SK-N-SH (cell line): ENCODE measurements at regions not wholly inside any gene's neighbourhood (a gene's known extent, or its start where the extent isn't known, plus 50 kb on each side); places are given as distances from the start of the nearest gene placed in this dataset.

Experiments used
- CTCF ChIA-PET: fragments of 300-600, 350-600 bp; formaldehyde crosslinking; extraction: SDS; loops from one replicate; lab custom pipeline; 2021; lab: Yijun Ruan, JAX
- POLR2A ChIA-PET: fragments of 350-600 bp; sonication (Branson Sonifier 250); formaldehyde crosslinking; extraction: SDS; loops from one replicate; lab custom pipeline; 2020; ENCODE audit warnings: antibody characterized with exemption, inconsistent platforms; lab: Yijun Ruan, JAX
- DNase-seq: peaks from one replicate; pipeline ENCODE4 v3.0.0; 2012
- H2AFZ ChIP-seq: fragments of 200-600 bp; sonication (generic); 2 replicates; pipeline ENCODE4 v1.8.1; 2016; ENCODE audit warnings: antibody characterized with exemption, mild to moderate bottlenecking, low read depth
- H3F3A ChIP-seq: fragments of 200-600 bp; sonication (generic); replicated peaks from 2 replicates; pipeline ENCODE3; 2016; ENCODE audit warnings: antibody characterized with exemption, mild to moderate bottlenecking; ENCODE audit not compliant: insufficient read depth
- H3K27ac ChIP-seq, 2 experiments: fragments of 200-500 bp in 1 of 2; fragments of 200-600 bp in 1 of 2; sonication (Bioruptor generic) in 1 of 2; sonication (generic), shearing (Covaris generic) in 1 of 2; 2 replicates each; pipeline versions ENCODE4 v1.5.1 to v1.6.1; 2014 to 2016; ENCODE audit warnings: low read depth in 2 of 2, inconsistent platforms in 1 of 2, low read length in 1 of 2, mild to moderate bottlenecking in 1 of 2, mixed read lengths in 1 of 2
- H3K27me3 ChIP-seq: fragments of 200-600 bp; sonication (generic), shearing (Covaris generic); 2 replicates; pipeline ENCODE4 v1.6.1; 2016; ENCODE audit warnings: mixed run types; ENCODE audit not compliant: insufficient read depth
- H3K36me3 ChIP-seq, 2 experiments: fragments of 200-500 bp in 1 of 2; fragments of 200-600 bp in 1 of 2; sonication (Bioruptor generic) in 1 of 2; sonication (generic) in 1 of 2; replicated peaks in 1 of 2; 2 replicates each; pipeline versions ENCODE3 to v1.5.1; 2014 to 2016; ENCODE audit warnings: low read length in 1 of 2, mild to moderate bottlenecking in 1 of 2; ENCODE audit not compliant: insufficient read depth in 2 of 2, control insufficient read depth in 1 of 2
- H3K4me1 ChIP-seq, 2 experiments: fragments of 200-500 bp in 1 of 2; fragments of 200-600 bp in 1 of 2; sonication (Bioruptor generic) in 1 of 2; sonication (generic), shearing (Covaris generic) in 1 of 2; 2 replicates each; pipeline versions ENCODE4 v1.5.1 to v1.6.1; 2014 to 2016; ENCODE audit warnings: low read depth in 1 of 2, low read length in 1 of 2, mixed run types in 1 of 2; ENCODE audit not compliant: insufficient read depth in 2 of 2, control insufficient read depth in 1 of 2
- H3K4me2 ChIP-seq: fragments of 200-600 bp; sonication (generic), shearing (Covaris generic); 2 replicates; pipeline ENCODE4 v1.6.1; 2017; ENCODE audit warnings: mixed run types
- H3K4me3 ChIP-seq, 2 experiments: fragments of 200-500 bp in 1 of 2; fragments of 200-600 bp in 1 of 2; sonication (Bioruptor generic) in 1 of 2; sonication (generic), shearing (Covaris generic) in 1 of 2; 2 replicates each; pipeline versions ENCODE4 v1.5.1 to v1.8.1; 2014 to 2016; ENCODE audit warnings: low read depth in 2 of 2, inconsistent platforms in 1 of 2, low read length in 1 of 2, mild to moderate bottlenecking in 1 of 2, mixed read lengths in 1 of 2, moderate library complexity in 1 of 2
- H3K79me2 ChIP-seq: fragments of 200-600 bp; sonication (generic); 2 replicates; pipeline ENCODE4 v1.8.1; 2017; ENCODE audit warnings: mild to moderate bottlenecking; ENCODE audit not compliant: insufficient read depth
- H3K9ac ChIP-seq: fragments of 200-600 bp; sonication (generic); 2 replicates; pipeline ENCODE4 v1.6.1; 2017; ENCODE audit warnings: mixed run types
- H3K9me2 ChIP-seq: fragments of 200-600 bp; sonication (generic); 2 replicates; pipeline ENCODE4 v1.6.1; 2017; ENCODE audit warnings: mixed run types
- H3K9me3 ChIP-seq: fragments of 200-600 bp; sonication (generic); 2 replicates; pipeline ENCODE4 v1.6.1; 2017; ENCODE audit warnings: mixed run types, mild to moderate bottlenecking, moderate library complexity
- H4K20me1 ChIP-seq: fragments of 200-600 bp; sonication (generic); 2 replicates; pipeline ENCODE4 v1.6.1; 2017; ENCODE audit warnings: mild to moderate bottlenecking, mixed run types; ENCODE audit not compliant: insufficient read depth
- CHD2 ChIP-seq: fragments of 150-350 bp; IDR thresholded peaks from 2 replicates; pipeline ENCODE4 v1.6.1; 2018; ENCODE audit warnings: low read length; ENCODE audit not compliant: partially characterized antibody
- ELF1 ChIP-seq: IDR thresholded peaks from 2 replicates; pipeline ENCODE4 v1.4.0; 2012
- EP300 ChIP-seq, 2 experiments: IDR thresholded peaks; 2 replicates each; pipeline versions ENCODE4 v1.4.0 to v1.6.1; 2012; ENCODE audit warnings: borderline replicate concordance in 1 of 2, low read depth in 1 of 2, low read length in 1 of 2
- EZH2phosphoT487 ChIP-seq: fragments of 200-600 bp; sonication (generic); IDR thresholded peaks from 2 replicates; pipeline ENCODE4 v1.6.1; 2017; ENCODE audit warnings: low read depth, mixed run types, mild to moderate bottlenecking, antibody characterized with exemption, moderate library complexity, borderline replicate concordance
- FOXJ3 ChIP-seq: sonication (generic); formaldehyde crosslinking; IDR thresholded peaks from 2 replicates; pipeline ENCODE4 v1.5.1; 2020; ENCODE audit warnings: mild to moderate bottlenecking, missing genetic modification reagents
- FOXM1 ChIP-seq: IDR thresholded peaks from 2 replicates; pipeline ENCODE4 v1.4.0; 2012; ENCODE audit warnings: low read depth, mild to moderate bottlenecking
- GABPA ChIP-seq: IDR thresholded peaks from 2 replicates; pipeline ENCODE4 v1.4.0; 2012; ENCODE audit warnings: low read depth, mild to moderate bottlenecking
- GATA2 ChIP-seq: sonication (generic); formaldehyde crosslinking; IDR thresholded peaks from 2 replicates; pipeline ENCODE4 v1.5.0; 2020; ENCODE audit warnings: mild to moderate bottlenecking, missing genetic modification reagents
- MAX ChIP-seq: IDR thresholded peaks from 2 replicates; pipeline ENCODE4 v1.4.0; 2012; ENCODE audit warnings: low read depth
- MEF2A ChIP-seq: IDR thresholded peaks from 2 replicates; pipeline ENCODE4 v1.4.0; 2012; ENCODE audit warnings: low read depth, borderline replicate concordance
- NFIC ChIP-seq: IDR thresholded peaks from 2 replicates; pipeline ENCODE4 v1.4.0; 2012; ENCODE audit warnings: borderline replicate concordance
- NRF1 ChIP-seq: IDR thresholded peaks from 2 replicates; pipeline ENCODE4 v1.6.1; 2012; ENCODE audit warnings: low read depth, mild to moderate bottlenecking, low read length
- PBX3 ChIP-seq: IDR thresholded peaks from 2 replicates; pipeline ENCODE4; 2012
- RAD21 ChIP-seq: IDR thresholded peaks from 2 replicates; pipeline ENCODE4 v1.6.1; 2012; ENCODE audit warnings: mild to moderate bottlenecking, low read length
- RCOR1 ChIP-seq: fragments of 150-350 bp; IDR thresholded peaks from 2 replicates; pipeline ENCODE4 v1.6.1; 2017; ENCODE audit warnings: antibody characterized with exemption, low read length
- RFX5 ChIP-seq: IDR thresholded peaks from 2 replicates; pipeline ENCODE4 v1.6.1; 2012; ENCODE audit warnings: mild to moderate bottlenecking, improper control_type of control experiment, low read length
- RXRA ChIP-seq: IDR thresholded peaks from 2 replicates; pipeline ENCODE4 v1.4.0; 2012; ENCODE audit warnings: low read depth, mild to moderate bottlenecking, borderline replicate concordance
- TAF1 ChIP-seq: IDR thresholded peaks from 2 replicates; pipeline ENCODE4 v1.6.1; 2012; ENCODE audit warnings: low read depth, mild to moderate bottlenecking, low read length, moderate library complexity, borderline replicate concordance
- TCF12 ChIP-seq: IDR thresholded peaks from 2 replicates; pipeline ENCODE4 v1.4.0; 2012
- TEAD4 ChIP-seq: IDR thresholded peaks from 2 replicates; pipeline ENCODE4 v1.4.0; 2012; ENCODE audit warnings: mild to moderate bottlenecking, borderline replicate concordance; ENCODE audit not compliant: insufficient read depth
- USF1 ChIP-seq: IDR thresholded peaks from 2 replicates; pipeline ENCODE4 v1.4.0; 2012; ENCODE audit warnings: low read depth, borderline replicate concordance
- YY1 ChIP-seq: IDR thresholded peaks from 2 replicates; pipeline ENCODE4 v1.4.0; 2012; ENCODE audit warnings: low read depth, mild to moderate bottlenecking
- WGBS: methylation state at CpG from one replicate; pipeline ENCODE4 v1.1.6; 2017; ENCODE audit warnings: low lambda C conversion rate; 5-methylcytosine and 5-hydroxymethylcytosine counted together

GRCh38 chr3:135499426-135499825 lies 466.1 kb upstream of the PPP2R3A start:
- WGBS, result 58% methylated on average over 2 of the region's 2 CpGs
- POLR2A ChIA-PET, result no interaction called here
- H3K9me2 ChIP-seq, result no peaks in the 10 kb centered on the region
- no peak overlapping the region for H3K9ac ChIP-seq
- no peaks in the 10 kb centered on the region for H3K9me3 ChIP-seq
- no peaks in the 10 kb centered on the region for H3K27me3 ChIP-seq
- no peaks in the 10 kb centered on the region for H3K79me2 ChIP-seq
- no peak overlapping the region for H2AFZ ChIP-seq
- H3K36me3 ChIP-seq, result no peaks in the 10 kb centered on the region
- no peaks in the 10 kb centered on the region for H3K4me1 ChIP-seq
- no peaks in the 10 kb centered on the region for H4K20me1 ChIP-seq
- DNase-seq, result no peak
- H3F3A ChIP-seq, result no peaks in the 10 kb centered on the region
- CTCF ChIA-PET, result interaction anchor here (1.1 to 4.0 kb wide), 3 partner anchors 12 to 898 kb away, joined by 5 to 15 read pairs (median 11); partner anchors contain the start of gene EPHB1
- H3K27ac ChIP-seq, result no peak overlapping the region
- no peak overlapping the region for H3K4me3 ChIP-seq
- TF ChIP-seq RXRA, result no peak
- TF ChIP-seq RAD21, result no peak
- TF ChIP-seq PBX3, result no peak
- TF ChIP-seq YY1, result no peak
- TF ChIP-seq TCF12, result no peak
- no peak for TF ChIP-seq TAF1
- TF ChIP-seq GABPA, result no peak
- TF ChIP-seq TEAD4, result no peak
- TF ChIP-seq ELF1, result no peak
- TF ChIP-seq RCOR1, result no peak
- TF ChIP-seq NFIC, result no peak
- no peak for TF ChIP-seq RFX5
- no peak for TF ChIP-seq EZH2phosphoT487
- no peak for TF ChIP-seq FOXJ3 (CRISPR knock-in tag)
- TF ChIP-seq CHD2, result no peak
- H3K4me2 ChIP-seq, result no peak overlapping the region

- Histone ChIP-seq H3K4me2 (no peak overlapping the region), H3K9ac (no peak overlapping the region), H3F3A (no peaks in the 10 kb centered on the region), H3K4me1 (no peaks in the 10 kb centered on the region), H3K79me2 (no peaks in the 10 kb centered on the region), H3K9me3 (no peaks in the 10 kb centered on the region), H3K27me3 (no peaks in the 10 kb centered on the region), H3K36me3 (no peaks in the 10 kb centered on the region), H4K20me1 (no peaks in the 10 kb centered on the region), H2AFZ (no peak overlapping the region), H3K27ac (no peak overlapping the region), H3K4me3 (no peak overlapping the region), H3K9me2 (no peaks in the 10 kb centered on the region)
- DNase-seq, result no peak
- ChIA-PET CTCF (interaction anchor here (1.1 to 4.0 kb wide), 3 partner anchors 12 to 899 kb away, joined by 4 to 15 read pairs (median 5); no protein-coding TSS in a partner anchor), POLR2A (no interaction called here)
- no peak for TF ChIP-seq NFIC
- no peak for TF ChIP-seq GATA2 (CRISPR knock-in tag)
- TF ChIP-seq RAD21, result no peak
- no peak for TF ChIP-seq MEF2A
- no peak for TF ChIP-seq NRF1
- no peak for TF ChIP-seq USF1
- TF ChIP-seq MAX, result no peak
- no peak for TF ChIP-seq FOXM1
- TF ChIP-seq RFX5, result no peak
- TF ChIP-seq EP300 (IDR thresholded peaks at IDR 0.05; ENCODE audit: borderline replicate concordance in 1 of 2, low read depth in 1 of 2, low read length in 1 of 2), result no peak
- 25% methylated on average over 3 of the region's 3 CpGs for WGBS
These were observed 465.5 kb upstream of the PPP2R3A start for GRCh38 chr3:135500034-135500433.
